Endothelial cell of umbilical vein (primary cell): ENCODE measurements at regions not wholly inside any gene's neighbourhood (a gene's known extent, or its start where the extent isn't known, plus 50 kb on each side); places are given as distances from the start of the nearest gene placed in this dataset.
"Not testable (repeated sequence)": the region's sequence is repeated elsewhere in the genome, so short reads cannot be mapped to it uniquely, and the experiment has no call there.

Source experiments
- EZH2 ChIP-seq: IDR thresholded peaks from 2 replicates; pipeline ENCODE4 v1.6.1; 2012; ENCODE audit warnings: borderline replicate concordance, low read depth, mild to moderate bottlenecking, moderate library complexity, low read length, inconsistent platforms; ENCODE audit not compliant: severe bottlenecking
- FOS ChIP-seq: IDR thresholded peaks from 2 replicates; pipeline ENCODE4 v1.6.1; 2011; ENCODE audit warnings: mild to moderate bottlenecking, low read length, moderate library complexity, borderline replicate concordance; ENCODE audit not compliant: insufficient read depth
- JUN ChIP-seq: IDR thresholded peaks from 2 replicates; pipeline ENCODE4 v1.6.1; 2011; ENCODE audit warnings: borderline replicate concordance, low read depth; ENCODE audit not compliant: insufficient read length, insufficient read depth
- MAX ChIP-seq: IDR thresholded peaks from 2 replicates; pipeline ENCODE4 v1.6.1; 2011; ENCODE audit not compliant: insufficient read depth, insufficient read length
- MYC ChIP-seq: IDR thresholded peaks from one replicate; pipeline ENCODE4 v1.6.1; 2011; ENCODE audit warnings: mild to moderate bottlenecking, low read depth, low read length
- POLR2A ChIP-seq: IDR thresholded peaks from 2 replicates; pipeline ENCODE4 v1.6.1; 2012; ENCODE audit warnings: low read depth, mild to moderate bottlenecking, control low read depth, low read length
- POLR2AphosphoS5 ChIP-seq: IDR thresholded peaks from 2 replicates; pipeline ENCODE4 v1.6.1; 2012; ENCODE audit warnings: low read depth, mild to moderate bottlenecking, control low read depth, low read length, moderate library complexity; ENCODE audit not compliant: insufficient read depth
- TF ChIP-seq, protein P1 (sequence below), 2 donors: IDR thresholded peaks; 1 replicate in 1 of 2; 2 replicates in 1 of 2; pipeline ENCODE4 v1.5.1; 2011; ENCODE audit warnings: low read length in 2 of 2, mild to moderate bottlenecking in 2 of 2, moderate library complexity in 2 of 2, control low read depth in 1 of 2, inconsistent platforms in 1 of 2, low read depth in 1 of 2; ENCODE audit not compliant: insufficient read depth in 1 of 2; ENCODE audit errors: extremely low read depth in 1 of 2

GRCh38 chrY:7527568-7527967 is 616.0 kb upstream of the AMELY start:
- TF ChIP-seq, protein P1, sequence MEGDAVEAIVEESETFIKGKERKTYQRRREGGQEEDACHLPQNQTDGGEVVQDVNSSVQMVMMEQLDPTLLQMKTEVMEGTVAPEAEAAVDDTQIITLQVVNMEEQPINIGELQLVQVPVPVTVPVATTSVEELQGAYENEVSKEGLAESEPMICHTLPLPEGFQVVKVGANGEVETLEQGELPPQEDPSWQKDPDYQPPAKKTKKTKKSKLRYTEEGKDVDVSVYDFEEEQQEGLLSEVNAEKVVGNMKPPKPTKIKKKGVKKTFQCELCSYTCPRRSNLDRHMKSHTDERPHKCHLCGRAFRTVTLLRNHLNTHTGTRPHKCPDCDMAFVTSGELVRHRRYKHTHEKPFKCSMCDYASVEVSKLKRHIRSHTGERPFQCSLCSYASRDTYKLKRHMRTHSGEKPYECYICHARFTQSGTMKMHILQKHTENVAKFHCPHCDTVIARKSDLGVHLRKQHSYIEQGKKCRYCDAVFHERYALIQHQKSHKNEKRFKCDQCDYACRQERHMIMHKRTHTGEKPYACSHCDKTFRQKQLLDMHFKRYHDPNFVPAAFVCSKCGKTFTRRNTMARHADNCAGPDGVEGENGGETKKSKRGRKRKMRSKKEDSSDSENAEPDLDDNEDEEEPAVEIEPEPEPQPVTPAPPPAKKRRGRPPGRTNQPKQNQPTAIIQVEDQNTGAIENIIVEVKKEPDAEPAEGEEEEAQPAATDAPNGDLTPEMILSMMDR (IDR thresholded peaks at IDR 0.05; ENCODE audit: extremely low read depth in 1 of 2, insufficient read depth in 1 of 2, low read depth in 1 of 2, low read length in 2 of 2) = not testable (repeated sequence)
- not testable (repeated sequence) for TF ChIP-seq POLR2A, JUN, EZH2, MYC, POLR2AphosphoS5, FOS, MAX
